Activated T-cell treated with anti-CD3 and anti-CD28 coated beads for 24 hours (primary cell): ENCODE measurements at regions not wholly inside any gene's neighbourhood (a gene's known extent, or its start where the extent isn't known, plus 50 kb on each side); places are given as distances from the start of the nearest gene placed in this dataset.

Experiments used
- DNase-seq: peaks from one replicate; pipeline ENCODE4 v3.0.0-alpha.2; 2020; ENCODE audit warnings: low read depth

DNA sequence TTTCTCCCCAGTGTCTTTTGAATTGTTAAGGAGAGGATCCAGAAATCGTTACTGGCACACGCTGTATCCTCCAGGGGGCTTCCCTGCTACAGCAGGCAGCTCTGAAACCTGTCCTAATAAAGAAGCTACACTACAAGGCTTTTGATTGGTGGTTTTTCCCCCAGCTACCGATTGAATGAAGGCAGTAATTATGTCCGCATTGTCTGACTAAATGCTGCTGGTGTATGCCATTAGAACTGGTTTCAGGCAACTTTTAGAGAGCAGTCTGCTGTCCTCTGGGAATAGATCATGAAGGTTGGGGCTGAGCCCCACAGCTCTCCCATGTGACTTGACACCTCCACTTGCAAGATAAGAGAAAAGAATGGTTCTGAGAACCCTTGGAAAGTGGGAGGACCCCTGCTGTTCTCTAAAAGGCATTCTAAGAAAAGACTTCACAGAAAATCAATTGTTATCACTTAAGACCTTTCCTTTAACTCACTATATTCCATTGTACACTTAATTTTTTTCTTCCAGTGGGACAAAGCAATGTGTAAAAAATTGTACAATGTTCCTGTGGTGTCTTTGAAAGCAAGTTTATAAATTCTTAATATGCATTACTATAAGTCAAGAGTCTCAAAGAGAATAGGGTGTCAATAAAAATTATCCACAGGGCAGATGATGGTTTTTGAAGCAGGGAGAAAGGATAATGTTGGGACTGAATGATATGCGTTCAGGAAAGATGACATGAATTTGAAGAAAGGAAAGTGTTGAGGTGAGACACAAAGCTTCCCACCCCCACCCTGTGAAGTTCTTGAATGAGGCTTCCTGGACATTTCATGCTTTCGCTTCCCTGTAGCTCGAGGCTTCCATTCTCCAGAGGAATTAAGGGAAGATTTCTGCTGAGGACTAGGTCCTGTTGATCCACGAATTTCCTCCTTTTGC, 53.0 kb upstream of the DAZL start:
- no peak for DNase-seq

DNA sequence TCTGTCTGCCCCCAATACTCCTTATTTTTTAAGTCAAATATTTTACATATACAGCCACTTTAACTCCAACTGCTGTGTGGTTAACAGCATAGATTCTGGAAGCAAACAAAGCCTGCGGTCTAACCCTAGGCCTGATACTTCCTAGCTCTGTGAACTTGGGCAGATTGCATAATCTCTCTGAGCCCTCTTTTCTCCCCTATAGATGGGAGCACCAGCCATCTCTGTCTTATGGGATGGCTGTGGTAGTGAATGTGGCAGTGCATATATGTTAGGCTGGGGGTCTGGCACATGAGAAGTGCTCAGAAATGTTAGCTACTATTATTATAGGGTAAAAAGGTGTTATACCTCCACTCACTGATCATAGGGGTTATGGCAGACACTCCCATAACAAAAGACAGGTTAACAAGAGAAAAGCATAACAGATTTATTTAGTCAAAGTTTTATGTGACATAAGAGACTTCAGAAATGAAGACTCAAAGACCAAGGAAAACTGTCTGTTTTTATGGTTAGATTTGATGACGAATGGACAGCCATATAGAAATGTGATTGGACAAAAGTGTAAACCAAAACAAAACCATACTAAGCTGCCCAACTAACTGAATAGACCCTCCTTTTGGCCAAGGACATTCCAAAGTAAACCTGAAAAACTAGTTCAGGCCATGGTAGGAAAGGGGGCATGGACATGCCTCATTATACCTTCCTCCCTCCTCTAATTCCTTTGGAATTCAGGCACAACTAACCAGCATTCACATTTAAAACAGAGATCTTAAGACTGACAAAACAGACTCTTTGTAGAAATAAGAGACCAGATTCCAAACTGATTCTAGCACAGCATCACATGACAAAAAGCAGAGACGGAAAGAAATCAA, 53.9 kb upstream of the DAZL start:
- no peak for DNase-seq

DNA sequence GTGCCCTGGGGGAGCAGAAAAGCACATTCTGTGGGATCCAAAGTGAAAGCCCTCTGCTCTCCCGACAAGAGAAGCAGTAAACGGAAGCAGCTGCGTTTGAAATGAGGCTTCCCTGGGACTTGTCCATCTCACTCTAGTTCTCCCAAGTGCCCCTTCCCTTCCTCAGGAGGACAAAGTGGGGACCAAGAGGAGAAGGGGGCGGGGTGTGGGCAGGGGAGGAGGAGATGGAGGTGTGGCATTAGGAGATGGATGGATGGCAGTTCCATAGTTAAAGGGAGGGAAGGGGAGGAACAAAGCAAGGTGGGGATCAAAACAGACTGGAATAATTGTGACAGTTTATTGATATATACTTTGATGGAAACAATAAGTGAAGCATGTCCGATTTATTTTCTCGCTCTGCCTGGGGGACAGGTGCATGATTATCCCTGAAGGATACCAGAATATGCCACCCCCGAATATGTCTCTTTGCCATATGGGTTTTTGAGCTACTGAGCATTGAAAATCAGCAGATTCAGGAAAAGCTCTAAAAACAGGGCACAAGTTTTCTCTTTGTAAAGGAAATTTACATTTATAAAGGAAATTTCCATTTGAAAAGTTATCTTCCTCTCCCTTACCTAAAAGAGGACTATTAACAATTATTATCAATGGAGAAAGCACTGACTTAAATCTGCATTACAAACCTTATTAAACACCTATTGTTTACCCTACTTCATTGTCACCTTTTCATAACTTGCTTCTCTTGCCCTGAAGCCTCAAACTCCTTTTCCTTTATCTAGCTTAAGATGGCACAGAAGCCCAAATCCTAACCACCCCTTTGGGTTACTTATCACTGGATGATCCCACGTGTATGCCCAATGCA, 58.9 kb upstream of the DAZL start:
- no peak for DNase-seq

DNA sequence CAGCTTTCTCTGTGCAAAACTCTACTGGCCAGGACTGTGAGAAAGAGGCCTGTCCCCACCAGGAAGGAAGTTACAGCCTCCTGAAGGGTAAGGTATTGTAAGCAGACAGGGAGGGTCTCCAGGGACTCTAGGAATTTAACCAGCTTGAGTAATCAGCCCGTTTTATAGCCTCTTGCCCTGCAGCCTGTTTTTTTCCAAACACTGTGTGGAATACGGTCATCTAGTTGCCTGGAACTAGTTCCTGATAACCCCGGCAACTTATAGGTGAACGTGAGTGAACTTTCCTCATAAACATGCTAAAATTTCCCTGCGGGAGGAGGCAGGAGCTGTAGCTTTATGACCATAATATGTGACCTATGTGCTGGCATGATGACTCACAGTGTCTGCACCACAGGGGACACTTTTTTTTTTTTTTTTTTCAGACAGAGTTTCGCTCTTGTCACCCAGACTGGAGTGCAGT, 60.1 kb upstream of the DAZL start:
- DNase-seq: no peak

DNA sequence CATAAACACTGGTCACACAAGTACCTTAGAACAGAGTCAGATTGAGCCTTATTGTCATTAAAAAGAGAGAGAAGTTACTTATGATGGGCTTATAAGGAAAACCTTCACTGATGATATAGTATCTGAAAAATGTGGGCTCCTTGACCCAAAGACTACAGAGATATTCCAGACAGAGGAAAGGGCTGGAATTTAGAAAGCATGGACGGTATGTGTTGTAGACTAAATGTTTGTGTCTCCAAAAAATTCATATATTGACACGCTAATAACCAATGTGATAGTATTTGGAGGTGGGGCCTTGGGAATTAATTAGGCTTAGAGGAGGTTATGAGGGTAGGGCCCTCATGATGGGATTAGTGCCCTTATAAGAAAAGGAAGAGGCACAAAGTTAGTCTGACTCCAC, 61.0 kb upstream of the DAZL start:
- no peak for DNase-seq

DNA sequence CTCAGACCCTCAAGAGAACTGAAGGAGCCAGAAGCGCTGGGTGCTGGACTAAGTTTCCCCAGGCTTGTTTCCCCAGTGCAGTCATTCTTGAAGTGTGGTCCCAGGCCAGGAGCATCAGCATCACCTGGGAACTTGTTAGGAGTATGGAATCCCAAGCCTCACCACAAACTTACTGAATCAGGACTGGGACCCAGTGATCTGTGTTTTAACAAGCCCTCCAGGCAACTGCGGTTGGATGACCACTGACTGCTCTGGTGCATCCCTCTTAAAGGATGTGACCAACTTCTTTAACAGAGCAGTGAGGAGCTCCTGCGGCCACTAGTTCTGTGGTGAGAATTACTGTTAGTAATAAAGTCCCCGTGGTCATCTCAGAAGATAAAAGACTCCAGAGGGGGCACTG, 62.4 kb upstream of the DAZL start:
- DNase-seq: no peak

DNA sequence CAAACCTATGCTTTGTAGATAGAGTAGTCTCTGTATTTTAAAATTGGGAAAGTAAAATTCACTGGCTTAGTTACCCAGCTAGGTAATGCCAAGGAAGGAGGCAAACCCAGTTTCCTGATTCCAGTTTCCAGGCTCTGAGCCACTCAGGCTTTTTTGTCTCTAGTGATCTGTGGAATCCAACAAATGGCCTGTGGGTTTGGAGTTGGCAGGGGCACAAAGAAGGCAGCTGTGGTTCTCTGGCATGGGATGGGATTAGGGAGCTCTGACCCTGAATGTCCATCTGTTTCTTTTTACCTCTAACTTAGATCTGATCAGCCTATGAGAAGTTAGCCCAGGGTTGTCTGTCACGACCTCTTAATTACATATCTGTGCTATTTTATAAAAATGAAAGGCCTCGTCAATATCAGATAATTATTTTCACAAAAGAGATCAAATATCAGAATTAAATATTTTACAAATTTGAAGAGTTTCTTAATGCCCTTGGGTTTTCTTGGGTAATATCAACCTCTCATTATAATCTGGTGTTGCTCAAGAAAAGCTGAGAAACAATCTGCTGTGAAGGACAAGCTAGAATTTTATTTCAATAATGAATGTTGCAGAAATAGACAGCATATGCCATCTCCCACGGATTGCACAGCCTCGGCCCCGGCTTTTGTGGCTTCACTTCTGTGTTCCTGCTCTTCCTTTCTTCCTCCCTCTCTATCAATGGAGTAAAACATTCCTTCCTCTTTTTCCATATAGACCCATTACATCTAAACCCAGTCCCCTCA, 63.7 kb upstream of the DAZL start:
- no peak for DNase-seq

DNA sequence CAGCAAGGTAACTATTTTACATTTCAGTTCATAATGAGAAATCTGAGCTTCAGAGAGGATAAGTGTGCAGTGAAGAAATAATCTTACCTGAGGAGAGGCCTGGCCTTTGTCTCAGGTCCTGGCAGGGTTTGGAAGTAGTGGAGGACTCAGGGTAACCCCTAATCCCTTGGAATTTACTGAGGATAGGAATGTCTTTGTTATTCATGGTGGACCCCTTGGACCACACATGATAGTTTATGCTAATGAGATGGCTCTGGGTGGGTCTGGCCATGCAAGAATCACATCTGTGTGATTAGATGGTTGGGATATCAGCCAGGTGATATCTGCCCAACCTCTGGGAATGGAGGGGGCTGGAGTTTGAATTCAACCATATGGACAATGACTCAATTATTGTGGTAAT, 65.0 kb upstream of the DAZL start:
- DNase-seq: no peak

DNA sequence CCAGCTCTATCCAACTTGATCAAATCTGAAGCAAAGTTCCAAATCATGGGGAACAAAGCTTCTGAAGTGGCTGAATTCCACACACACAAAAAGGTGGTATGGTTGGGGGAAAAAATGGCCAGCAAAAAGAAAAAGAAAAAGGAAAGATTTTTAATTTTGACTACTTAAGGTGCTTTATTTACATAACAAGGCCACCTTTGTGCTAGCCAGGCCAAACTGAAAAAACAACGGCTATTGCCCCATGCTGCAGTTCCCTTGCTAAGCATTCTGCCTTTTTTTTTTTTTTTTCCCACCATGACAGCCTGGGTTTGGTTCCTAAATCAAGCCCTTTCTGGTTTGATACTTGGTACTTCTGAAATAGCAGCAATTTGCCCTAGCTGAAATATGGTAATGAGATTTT, 66.5 kb upstream of the DAZL start:
- no peak for DNase-seq

DNA sequence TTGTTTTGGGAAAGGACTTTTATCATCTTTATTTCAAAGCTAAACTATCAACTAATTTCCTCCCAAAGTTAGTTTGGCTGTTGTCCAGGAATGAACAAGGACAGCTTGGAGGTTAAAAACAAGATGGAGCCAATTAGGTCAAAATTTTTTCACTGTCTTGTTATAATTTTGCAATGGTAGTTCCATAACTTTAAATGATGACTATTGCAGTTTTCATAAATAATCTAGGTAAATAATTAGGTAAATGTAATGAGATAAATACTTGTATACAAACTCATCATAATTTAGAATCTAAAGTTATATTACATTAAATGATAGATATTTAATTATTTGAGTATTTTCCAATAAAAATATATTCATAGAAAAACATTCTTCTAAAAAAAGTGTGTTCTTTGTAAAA, 68.3 kb upstream of the DAZL start:
- DNase-seq: no peak

DNA sequence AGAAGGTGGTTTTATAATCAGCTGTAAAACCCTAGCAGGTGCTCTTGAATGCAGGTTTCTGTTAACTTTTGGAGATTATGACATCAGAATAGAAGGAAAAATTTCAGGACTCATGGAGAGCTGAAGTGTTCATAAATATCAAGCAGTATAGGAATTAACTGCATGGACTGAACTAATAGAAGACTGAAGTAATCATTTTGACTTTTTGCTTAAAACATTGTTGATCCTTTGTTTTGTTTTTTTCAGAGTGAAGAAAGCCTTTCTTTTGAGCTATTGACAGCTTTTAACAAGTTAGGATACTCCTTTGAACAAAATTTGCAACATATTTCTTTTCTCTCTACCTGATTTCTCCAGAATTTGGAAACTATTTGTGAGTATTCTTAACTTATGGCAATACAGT, 70.6 kb upstream of the DAZL start:
- no peak for DNase-seq

DNA sequence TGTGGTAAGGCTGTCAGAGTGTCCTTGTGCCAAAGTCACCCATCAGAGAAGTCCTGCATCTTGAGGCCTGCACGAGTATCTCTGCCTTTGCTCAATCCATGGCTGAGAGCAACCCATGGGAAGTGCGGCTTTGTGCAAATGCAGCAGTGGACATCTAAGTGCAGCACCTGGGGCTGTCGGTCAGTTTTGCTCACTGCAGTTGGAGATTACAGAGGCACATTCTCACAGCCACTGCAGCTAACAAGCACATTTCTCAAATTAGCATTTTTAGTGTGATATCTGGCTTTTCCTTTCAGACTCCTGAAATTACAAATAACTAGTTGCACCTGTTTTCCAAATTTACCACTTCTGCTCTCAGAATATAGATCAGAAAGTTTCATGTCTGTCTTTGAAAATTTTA, 81.5 kb upstream of the DAZL start:
- DNase-seq: no peak

DNA sequence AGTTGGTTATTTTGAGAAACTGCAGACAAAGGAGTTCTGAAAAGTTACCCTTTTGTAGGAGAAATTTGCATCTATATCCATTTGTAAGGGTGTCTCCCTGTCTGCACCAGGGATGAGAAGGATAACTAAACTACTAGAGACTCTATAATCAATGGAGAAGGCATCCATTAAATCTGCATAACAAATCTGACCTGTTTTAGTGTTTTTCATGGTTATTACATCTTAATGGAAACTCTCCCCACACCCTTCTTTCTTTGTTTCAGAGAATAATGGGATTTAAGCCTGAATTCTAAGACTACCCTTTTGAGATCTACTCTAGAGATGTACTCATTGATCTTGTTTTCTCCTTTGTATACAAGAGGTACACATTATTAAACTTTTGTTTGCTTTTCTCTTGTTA, 82.0 kb upstream of the DAZL start:
- no peak for DNase-seq

DNA sequence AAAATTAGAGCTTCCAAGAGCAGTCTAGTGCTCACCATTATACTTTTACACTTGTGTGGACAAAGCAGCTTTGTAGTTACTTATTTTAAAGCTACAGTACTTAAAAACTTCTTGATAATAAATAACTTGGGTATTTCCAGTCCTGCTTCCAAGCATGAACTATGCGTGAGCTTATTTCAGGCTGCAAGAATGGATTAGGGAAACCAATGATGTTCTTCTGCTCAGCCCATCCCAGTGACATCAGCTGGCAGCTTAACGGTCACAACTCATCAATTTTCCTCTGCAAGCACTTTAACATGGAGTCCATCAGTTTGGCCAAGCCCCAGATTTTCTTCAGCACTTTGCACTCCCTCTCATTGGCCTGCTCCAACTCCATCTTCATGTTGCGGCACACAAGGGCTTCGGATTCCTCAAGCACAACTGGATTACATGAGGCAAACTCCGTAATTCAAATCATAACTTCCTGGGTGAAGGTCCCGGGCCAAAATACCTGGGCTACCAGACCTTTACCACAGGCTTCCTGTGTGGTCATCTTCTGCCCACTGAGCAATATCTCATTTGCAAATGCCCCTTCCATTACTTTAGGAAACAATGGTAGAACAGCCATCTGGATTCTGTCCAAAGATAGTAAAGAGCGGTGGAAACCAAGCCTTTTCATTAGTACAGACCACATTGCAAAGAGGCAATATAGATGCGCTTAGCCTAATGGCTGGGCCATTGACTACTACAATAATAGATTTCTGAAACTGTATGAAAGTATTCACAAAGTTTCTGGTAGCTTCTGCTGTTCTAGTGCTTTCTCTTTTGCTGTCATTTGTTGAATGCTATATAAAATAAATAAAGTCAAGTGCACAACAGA, 87.5 kb upstream of the DAZL start:
- DNase-seq: no peak

DNA sequence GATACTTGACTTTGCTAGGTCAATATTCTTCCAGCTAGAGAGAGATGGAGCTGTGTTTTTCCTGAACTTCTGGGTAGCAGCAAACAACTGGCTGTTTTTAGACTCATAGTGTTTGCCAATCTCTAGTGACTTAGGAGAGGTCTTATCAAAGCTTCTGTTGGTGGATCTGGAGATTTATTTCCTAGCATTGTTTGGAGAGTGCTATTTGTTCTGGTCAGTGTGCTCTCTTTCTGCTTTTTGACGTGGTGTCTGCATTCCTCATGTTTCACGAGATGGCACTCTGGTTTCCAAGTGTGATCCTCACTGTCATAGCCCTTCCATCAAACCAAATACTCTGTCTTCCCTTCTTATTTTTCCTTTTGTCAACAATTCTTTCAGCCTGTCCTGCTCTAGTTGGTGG, 88.6 kb upstream of the DAZL start:
- no peak for DNase-seq

DNA sequence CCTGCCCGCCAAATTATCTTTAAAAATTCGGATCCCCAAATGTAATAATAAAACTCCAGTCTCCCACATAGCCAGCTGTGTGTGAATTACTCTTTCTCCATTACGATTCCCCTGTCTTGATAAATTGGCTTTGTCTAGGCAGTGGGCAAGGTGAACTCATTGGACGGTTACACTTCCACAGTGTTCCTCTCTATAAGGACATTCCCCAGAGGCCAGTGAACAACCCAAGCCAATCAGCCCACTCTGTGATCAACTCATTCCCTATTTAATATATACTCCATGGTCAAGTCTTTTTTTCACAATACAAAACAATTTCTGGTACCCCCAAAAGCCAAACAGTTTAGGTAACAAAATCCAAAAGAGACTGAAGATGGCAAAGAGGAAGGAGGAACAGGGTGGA, 90.5 kb upstream of the DAZL start:
- no peak for DNase-seq

DNA sequence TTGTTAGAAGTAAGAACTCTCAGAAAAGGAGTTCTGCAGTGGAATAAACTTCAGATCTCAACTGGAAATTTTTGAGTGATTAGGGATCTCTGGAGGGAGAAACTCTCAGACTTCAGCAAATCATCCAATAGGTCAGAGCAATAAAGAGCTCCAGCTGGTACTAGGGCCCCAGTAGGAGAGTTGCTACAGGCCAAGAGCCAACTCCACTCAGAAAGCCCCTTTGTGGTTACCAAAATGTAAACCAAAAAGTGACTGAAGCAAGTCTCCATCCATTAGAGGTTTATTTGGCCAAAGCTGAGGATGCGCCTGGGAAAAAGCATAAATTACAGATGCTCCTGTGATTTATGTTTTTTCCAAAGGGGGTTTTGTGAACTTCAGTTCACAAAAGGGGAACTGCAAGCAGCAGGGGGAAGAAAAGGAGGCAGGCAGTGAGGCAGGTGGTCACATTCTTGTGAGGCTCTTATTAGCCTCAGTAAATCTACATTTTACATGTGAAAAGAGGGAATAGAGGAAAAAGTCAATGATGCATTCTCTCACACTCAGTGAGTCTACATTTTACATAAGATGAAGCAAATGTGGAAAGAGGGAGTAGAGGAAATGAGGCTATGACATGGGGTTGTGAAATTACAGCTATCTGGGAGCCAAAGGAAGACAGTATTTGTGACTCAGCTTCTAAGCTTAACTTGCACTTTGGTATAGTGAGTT, 92.4 kb upstream of the DAZL start:
- no peak for DNase-seq

DNA sequence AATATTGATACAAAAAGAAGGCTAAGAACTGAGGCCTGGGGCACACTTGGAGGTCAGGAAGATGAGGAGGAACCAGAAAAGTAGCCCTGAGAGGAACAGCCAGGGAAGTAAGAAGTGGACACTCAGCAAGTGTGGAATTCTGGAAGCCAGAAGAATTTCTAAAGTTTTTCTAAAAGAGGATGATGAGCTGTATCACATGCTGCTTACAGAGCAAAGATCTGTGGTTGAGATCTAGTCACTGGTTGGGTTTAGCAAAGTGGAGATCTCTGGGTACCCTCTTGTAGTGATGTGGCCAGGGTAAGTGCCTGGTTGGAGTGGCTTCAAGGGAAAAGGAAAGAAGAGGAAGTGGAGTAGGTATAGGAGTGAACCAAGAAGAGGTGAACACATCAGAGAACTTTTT, 95.4 kb upstream of the DAZL start:
- no peak for DNase-seq

DNA sequence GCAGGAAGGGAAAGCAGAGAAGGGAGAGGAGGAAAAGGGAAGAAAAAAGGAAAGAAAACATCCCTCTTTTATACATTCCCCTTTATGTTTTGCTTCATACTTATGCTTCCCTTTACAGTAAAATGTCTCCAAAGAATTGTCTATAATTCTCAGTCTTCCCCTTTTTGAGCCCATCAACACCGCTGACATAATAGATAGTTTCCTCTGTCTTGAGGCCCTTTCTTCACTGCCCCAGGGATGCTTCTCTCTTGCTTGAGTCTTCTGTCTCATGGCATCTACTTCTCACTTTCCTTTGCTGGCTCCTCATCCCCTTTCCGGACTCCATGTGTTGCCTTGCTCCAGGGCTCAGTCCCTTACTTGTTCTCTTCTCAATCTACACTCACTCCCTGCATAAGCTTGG, 99.7 kb upstream of the DAZL start:
- DNase-seq: no peak

DNA sequence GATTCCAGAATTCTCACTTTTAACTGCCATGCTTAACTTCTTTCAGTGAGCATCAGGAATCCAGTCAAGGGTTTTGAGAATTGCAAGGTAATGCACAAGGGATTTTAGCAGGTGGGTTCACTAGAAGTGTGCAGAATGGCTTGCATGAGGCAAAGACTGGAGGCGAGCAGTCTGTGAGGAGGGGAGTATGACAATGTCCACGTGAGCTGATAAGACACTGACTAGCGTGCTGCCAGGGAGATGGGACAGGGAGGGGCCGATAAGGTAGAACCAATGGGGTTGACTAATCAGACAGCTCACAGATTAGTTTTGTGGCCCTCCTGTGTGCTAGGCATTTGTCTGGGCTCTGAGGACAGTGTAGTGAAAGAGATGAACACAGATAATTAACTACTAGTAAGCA, 102.0 kb upstream of the DAZL start:
- no peak for DNase-seq
